Adrenal gland (tissue), 9 donors: ENCODE measurements at regions not wholly inside any gene's neighbourhood (a gene's known extent, or its start where the extent isn't known, plus 50 kb on each side); places are given as distances from the start of the nearest gene placed in this dataset.

Experiments
- DNase-seq, 7 donors: peaks; one replicate each; pipeline ENCODE4 v3.0.0-alpha.2; 2019 to 2020
- H3K27ac ChIP-seq, 5 donors: fragments of 200-600 bp; sonication (generic) in 4 of 5; 1 replicate in 3 of 5; 2 replicates in 2 of 5; pipeline versions ENCODE4 v1.5.1 to v1.8.0; 2016 to 2020; ENCODE audit warnings: mild to moderate bottlenecking in 1 of 5
- H3K27me3 ChIP-seq: fragments of 200-600 bp; 2 replicates; pipeline ENCODE4 v1.8.0; 2021
- H3K36me3 ChIP-seq, 2 donors: fragments of 200-600 bp; replicated peaks in 1 of 2; 1 replicate in 1 of 2; 2 replicates in 1 of 2; pipeline versions ENCODE4 v1.5.1 to v1.8.0; 2018 to 2022
- H3K4me1 ChIP-seq, 2 donors: fragments of 200-600 bp; replicated peaks in 1 of 2; 1 replicate in 1 of 2; 2 replicates in 1 of 2; pipeline versions ENCODE4 v1.5.1 to v1.8.0; 2018 to 2021
- H3K4me3 ChIP-seq, 4 donors: fragments of 200-600 bp; sonication (generic) in 3 of 4; one replicate each; pipeline ENCODE4 v1.5.1; 2016 to 2018
- H3K9me3 ChIP-seq, 3 donors: fragments of 200-600 bp; sonication (generic) in 1 of 3; replicated peaks in 1 of 3; 1 replicate in 2 of 3; 2 replicates in 1 of 3; pipeline versions ENCODE4 v1.5.1 to v1.8.0; 2016 to 2021
- POLR2A ChIP-seq, 2 donors: fragments of 450-650 bp; IDR thresholded peaks; one replicate each; pipeline ENCODE4 v1.6.1; 2017; ENCODE audit warnings: antibody characterized with exemption in 2 of 2, mild to moderate bottlenecking in 2 of 2, moderate library complexity in 1 of 2
- WGBS, 4 donors: extraction: QIAGEN DNeasy Blood & Tissue Kit in 2 of 4; methylation state at CpG; one replicate each; pipeline versions ENCODE4 v1.1.5 to v1.1.7; 2013 to 2017; 5-methylcytosine and 5-hydroxymethylcytosine counted together
- intact Hi-C, 2 donors: fragments of 100-400 bp; cut with DNase I; formaldehyde crosslinking; loops; one replicate each; pipeline versions ENCODE4 v1.14.1 to v1.15.0; 2022 to 2023
- TF ChIP-seq, protein P1 (sequence below), 6 experiments: fragments of 450-650 bp in 4 of 6; fragments of 200-600 bp in 2 of 6; sonication (generic) in 1 of 6; IDR thresholded peaks; 1 replicate in 5 of 6; 2 replicates in 1 of 6; pipeline versions ENCODE4 v1.5.1 to v1.8.0; 2016 to 2021; ENCODE audit warnings: antibody characterized with exemption in 6 of 6, mild to moderate bottlenecking in 2 of 6, moderate library complexity in 1 of 6
- donor health status: healthy with polysubstance abuse.
- donor health status: Bipolar disorder and iron deficiency.
- donor health status: DM: yes; HTN: yes; CAD: no.
- donor health status: DM: no; HTN: no; CAD: no.
- donor health status: DM: no; HTN: no; CAD: no.

DNA sequence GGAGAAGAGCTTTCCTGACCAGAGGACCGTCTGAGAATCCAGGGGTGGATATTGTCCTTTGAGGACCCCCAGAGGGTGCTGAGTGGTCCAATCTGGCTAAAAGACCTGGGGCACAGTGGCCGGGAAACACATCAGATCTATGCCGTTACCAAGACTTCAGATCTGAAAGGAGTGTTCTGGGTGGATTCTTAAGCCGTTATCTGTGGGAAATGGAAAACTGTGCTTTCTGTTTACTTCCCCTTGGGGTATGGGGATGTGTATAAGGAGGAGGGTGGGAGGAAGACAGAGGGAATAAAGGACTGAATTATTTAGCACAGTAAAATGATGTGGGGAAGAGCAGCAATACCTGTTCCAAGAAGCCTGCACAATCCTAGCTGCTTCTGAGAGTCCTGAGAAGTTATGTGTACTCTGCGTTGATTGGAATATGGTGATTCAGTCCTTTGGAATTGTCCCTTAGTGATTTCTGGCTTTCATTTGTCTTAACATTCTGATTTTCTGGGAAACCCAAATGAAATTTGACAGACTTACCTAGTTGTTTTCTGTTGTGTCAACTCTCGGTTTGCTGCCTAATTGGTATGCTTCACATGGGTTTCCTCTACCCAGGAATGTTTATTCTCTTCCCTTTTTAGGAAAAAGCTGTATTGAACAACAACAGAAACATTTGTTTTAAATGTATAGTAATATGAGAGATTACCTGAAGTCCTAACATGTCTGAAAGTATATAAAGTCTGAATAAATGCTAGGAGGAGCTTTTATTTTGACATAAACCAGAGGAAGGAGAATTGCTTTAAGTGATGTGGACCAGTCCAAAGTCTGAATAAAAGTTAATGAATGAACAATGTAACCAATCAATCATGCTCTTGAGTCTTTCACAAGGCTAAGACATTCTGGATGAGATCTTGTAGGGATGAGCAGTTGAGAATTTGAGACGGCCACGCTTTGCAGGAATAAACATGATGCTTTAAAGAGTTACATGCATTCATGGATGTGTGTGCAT, 427.1 kb upstream of the C2CD4B start:
- Histone ChIP-seq H3K36me3 (no peaks in the 10 kb centered on the region), H3K27ac (no peak overlapping the region), H3K4me1 (no peaks in the 10 kb centered on the region), H3K27me3 (no peaks in the 10 kb centered on the region), H3K9me3 (no peaks in the 10 kb centered on the region), H3K4me3 (no peak overlapping the region)
- 78 to 88% (median 83%) methylated on average over 8 of the region's 8 CpGs for WGBS, 4 donors
- no peak for DNase-seq
- TF ChIP-seq POLR2A (IDR thresholded peaks at IDR 0.05) = no peak
- TF ChIP-seq, protein P1, sequence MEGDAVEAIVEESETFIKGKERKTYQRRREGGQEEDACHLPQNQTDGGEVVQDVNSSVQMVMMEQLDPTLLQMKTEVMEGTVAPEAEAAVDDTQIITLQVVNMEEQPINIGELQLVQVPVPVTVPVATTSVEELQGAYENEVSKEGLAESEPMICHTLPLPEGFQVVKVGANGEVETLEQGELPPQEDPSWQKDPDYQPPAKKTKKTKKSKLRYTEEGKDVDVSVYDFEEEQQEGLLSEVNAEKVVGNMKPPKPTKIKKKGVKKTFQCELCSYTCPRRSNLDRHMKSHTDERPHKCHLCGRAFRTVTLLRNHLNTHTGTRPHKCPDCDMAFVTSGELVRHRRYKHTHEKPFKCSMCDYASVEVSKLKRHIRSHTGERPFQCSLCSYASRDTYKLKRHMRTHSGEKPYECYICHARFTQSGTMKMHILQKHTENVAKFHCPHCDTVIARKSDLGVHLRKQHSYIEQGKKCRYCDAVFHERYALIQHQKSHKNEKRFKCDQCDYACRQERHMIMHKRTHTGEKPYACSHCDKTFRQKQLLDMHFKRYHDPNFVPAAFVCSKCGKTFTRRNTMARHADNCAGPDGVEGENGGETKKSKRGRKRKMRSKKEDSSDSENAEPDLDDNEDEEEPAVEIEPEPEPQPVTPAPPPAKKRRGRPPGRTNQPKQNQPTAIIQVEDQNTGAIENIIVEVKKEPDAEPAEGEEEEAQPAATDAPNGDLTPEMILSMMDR (IDR thresholded peaks at IDR 0.05) = no peak
- intact Hi-C loops = no loop called here

DNA sequence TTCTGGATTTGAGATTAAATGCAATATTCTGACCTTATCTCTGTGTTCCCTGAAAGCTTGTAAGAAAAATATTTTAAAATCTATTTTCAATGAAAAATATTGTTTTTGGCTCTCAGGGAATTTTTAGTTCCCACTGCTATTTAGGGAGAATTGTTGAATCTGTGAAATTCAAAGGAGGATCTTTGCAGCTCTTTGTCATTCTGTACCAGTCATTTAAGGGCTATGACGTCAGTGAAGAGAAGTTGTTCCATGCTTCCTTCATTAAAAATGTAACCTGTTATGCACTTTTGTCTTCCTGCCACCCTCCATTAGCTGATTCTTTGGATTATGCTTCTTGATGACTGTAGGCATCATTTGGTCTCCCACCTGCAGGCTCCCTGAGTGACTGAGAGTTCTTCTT, 427.8 kb upstream of the C2CD4B start:
- no peak overlapping the region for H3K27ac ChIP-seq
- H3K36me3 ChIP-seq = no peaks in the 10 kb centered on the region
- no peak for DNase-seq
- no peaks in the 10 kb centered on the region for H3K27me3 ChIP-seq
- 40 to 73% (median 58%) methylated on average over 1 of the region's 1 CpG for WGBS, 4 donors
- H3K9me3 ChIP-seq = no peaks in the 10 kb centered on the region
- H3K4me3 ChIP-seq = no peak overlapping the region
- intact Hi-C loops = no loop called here
- TF ChIP-seq POLR2A (IDR thresholded peaks at IDR 0.05) = no peak
- TF ChIP-seq, protein P1 (IDR thresholded peaks at IDR 0.05) = no peak
- no peaks in the 10 kb centered on the region for H3K4me1 ChIP-seq

DNA sequence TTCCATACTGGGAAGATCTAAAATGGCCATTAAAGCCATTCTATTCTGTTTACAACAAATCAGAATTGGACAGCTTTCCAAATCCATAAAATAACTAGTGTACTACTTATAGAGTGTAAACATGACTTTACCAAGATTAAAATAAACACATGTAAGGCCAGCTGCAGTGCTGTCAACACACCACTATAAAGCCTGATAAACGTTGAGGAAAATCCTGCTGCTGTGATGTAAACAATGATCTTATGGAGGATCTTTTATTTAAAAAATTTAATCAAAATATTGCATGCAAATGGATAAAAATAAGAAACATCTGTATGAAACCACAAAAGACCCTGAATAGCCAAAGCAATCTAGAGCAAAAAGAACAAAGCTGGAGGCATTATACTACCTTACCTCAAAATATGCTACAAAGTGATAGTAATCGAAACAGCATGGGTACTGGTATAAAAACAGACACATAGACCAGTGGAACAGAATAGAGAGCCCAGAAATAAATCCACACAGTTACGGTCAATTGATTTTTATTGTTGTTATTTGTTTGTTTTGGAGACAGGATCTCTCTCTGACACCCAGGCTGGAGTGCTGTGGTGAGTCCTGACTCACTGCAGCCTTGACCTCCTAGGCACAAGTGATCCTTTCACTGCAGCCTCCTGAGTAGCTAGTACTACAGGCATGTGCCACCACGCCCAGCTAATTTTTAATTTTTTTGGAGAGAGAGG, 428.8 kb upstream of the C2CD4B start:
- no peaks in the 10 kb centered on the region for H3K4me1 ChIP-seq
- H3K27ac ChIP-seq = no peak overlapping the region
- TF ChIP-seq POLR2A (IDR thresholded peaks at IDR 0.05) = no peak
- TF ChIP-seq, protein P1 (IDR thresholded peaks at IDR 0.05) = no peak
- WGBS, 4 donors = 68 to 79% (median 75%) methylated on average over 4 of the region's 4 CpGs
- H3K9me3 ChIP-seq = no peaks in the 10 kb centered on the region
- H3K27me3 ChIP-seq = no peaks in the 10 kb centered on the region
- H3K4me3 ChIP-seq = no peak overlapping the region
- DNase-seq = no peak
- intact Hi-C loops = no loop called here
- no peaks in the 10 kb centered on the region for H3K36me3 ChIP-seq

DNA sequence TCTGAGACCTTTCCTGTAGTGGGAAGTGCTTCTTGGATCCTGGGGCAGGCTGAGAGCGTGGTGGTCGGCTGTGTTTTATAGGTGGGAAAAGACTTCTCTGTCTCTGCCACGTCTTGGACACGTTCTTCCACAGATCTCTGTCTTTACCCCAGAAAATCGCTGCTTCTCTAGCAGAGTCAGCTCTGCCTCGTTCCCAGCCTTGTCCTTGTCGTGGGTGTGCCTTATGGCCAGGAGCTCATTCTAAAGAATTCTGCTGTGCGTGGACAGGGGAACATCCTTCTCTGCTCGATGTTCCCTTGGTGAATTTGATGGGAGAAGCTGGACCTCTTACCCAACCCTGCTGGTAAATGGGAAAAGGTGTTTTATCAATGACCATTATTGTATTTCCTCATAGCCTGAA, 433.1 kb upstream of the C2CD4B start:
- intact Hi-C loops = no loop called here
- H3K27me3 ChIP-seq = no peaks in the 10 kb centered on the region
- TF ChIP-seq POLR2A (IDR thresholded peaks at IDR 0.05) = no peak
- TF ChIP-seq, protein P1 (IDR thresholded peaks at IDR 0.05) = no peak
- H3K4me3 ChIP-seq = no peak overlapping the region
- no peak overlapping the region for H3K27ac ChIP-seq
- no peaks in the 10 kb centered on the region for H3K4me1 ChIP-seq
- DNase-seq = no peak
- H3K36me3 ChIP-seq = no peaks in the 10 kb centered on the region
- H3K9me3 ChIP-seq = no peaks in the 10 kb centered on the region
- WGBS, 4 donors = 73 to 81% (median 78%) methylated on average over 9 of the region's 9 CpGs
